Tibial artery (tissue), 4 donors: ENCODE measurements at regions not wholly inside any gene's neighbourhood (a gene's known extent, or its start where the extent isn't known, plus 50 kb on each side); places are given as distances from the start of the nearest gene placed in this dataset.
"Not testable (repeated sequence)": the region's sequence is repeated elsewhere in the genome, so short reads cannot be mapped to it uniquely, and the experiment has no call there.

Source experiments
- DNase-seq, 2 donors: peaks; one replicate each; pipeline ENCODE4 v3.0.0-alpha.2; 2019
- H3K27ac ChIP-seq, 2 donors: fragments of 200-600 bp; sonication (generic) in 1 of 2; 1 replicate in 1 of 2; 2 replicates in 1 of 2; pipeline ENCODE4 v1.5.1; 2018 to 2019; ENCODE audit warnings: mild to moderate bottlenecking in 1 of 2
- H3K27me3 ChIP-seq, 2 donors: fragments of 200-600 bp; sonication (generic) in 1 of 2; one replicate each; pipeline versions ENCODE4 v1.5.1 to v1.6.0; 2016 to 2019
- H3K36me3 ChIP-seq, 3 donors: fragments of 200-600 bp; sonication (generic) in 2 of 3; one replicate each; pipeline ENCODE4 v1.5.1; 2016 to 2019; ENCODE audit warnings: mild to moderate bottlenecking in 2 of 3
- H3K4me1 ChIP-seq, 4 donors: fragments of 200-600 bp; sonication (generic) in 2 of 4; 1 replicate in 3 of 4; 2 replicates in 1 of 4; pipeline ENCODE4 v1.5.1; 2016 to 2019
- H3K4me3 ChIP-seq, 2 donors: fragments of 200-600 bp; sonication (generic) in 1 of 2; 1 replicate in 1 of 2; 2 replicates in 1 of 2; pipeline ENCODE4 v1.5.1; 2018 to 2019; ENCODE audit warnings: mild to moderate bottlenecking in 2 of 2
- H3K9me3 ChIP-seq, 3 donors: fragments of 200-600 bp; sonication (generic) in 1 of 3; one replicate each; pipeline ENCODE4 v1.5.1; 2016 to 2019
- intact Hi-C: fragments of 100-400 bp; cut with DNase I; formaldehyde crosslinking; loops from one replicate; pipeline ENCODE4 v1.15.0; 2023; ENCODE audit warnings: low total_unique reads
- TF ChIP-seq, protein P1 (sequence below), 2 experiments: fragments of 200-600 bp in 1 of 2; fragments of 450-650 bp in 1 of 2; IDR thresholded peaks; one replicate each; pipeline ENCODE4 v1.5.1; 2017 to 2019; ENCODE audit warnings: antibody characterized with exemption in 2 of 2, mild to moderate bottlenecking in 1 of 2, moderate library complexity in 1 of 2

GRCh38 chr14:38605193-38606114 lies 349.6 kb upstream of the CLEC14A start:
- no peak for DNase-seq
- TF ChIP-seq, protein P1, sequence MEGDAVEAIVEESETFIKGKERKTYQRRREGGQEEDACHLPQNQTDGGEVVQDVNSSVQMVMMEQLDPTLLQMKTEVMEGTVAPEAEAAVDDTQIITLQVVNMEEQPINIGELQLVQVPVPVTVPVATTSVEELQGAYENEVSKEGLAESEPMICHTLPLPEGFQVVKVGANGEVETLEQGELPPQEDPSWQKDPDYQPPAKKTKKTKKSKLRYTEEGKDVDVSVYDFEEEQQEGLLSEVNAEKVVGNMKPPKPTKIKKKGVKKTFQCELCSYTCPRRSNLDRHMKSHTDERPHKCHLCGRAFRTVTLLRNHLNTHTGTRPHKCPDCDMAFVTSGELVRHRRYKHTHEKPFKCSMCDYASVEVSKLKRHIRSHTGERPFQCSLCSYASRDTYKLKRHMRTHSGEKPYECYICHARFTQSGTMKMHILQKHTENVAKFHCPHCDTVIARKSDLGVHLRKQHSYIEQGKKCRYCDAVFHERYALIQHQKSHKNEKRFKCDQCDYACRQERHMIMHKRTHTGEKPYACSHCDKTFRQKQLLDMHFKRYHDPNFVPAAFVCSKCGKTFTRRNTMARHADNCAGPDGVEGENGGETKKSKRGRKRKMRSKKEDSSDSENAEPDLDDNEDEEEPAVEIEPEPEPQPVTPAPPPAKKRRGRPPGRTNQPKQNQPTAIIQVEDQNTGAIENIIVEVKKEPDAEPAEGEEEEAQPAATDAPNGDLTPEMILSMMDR (IDR thresholded peaks at IDR 0.05) = no peak
- intact Hi-C loops = no loop called here
- no peak overlapping the region for H3K4me3 ChIP-seq
- H3K9me3 ChIP-seq = peaks cover 0 to 9% (median 0%) of the 10 kb centered on the region in 3 donors
- H3K27ac ChIP-seq = no peak overlapping the region
- H3K36me3 ChIP-seq = no peaks in the 10 kb centered on the region
- H3K4me1 ChIP-seq = no peaks in the 10 kb centered on the region
- no peaks in the 10 kb centered on the region for H3K27me3 ChIP-seq

- intact Hi-C loops, H3K27ac ChIP-seq, H3K36me3 ChIP-seq, H3K4me3 ChIP-seq, H3K4me1 ChIP-seq, H3K27me3 ChIP-seq, H3K9me3 ChIP-seq, DNase-seq: not testable (repeated sequence)
These were observed 344.7 kb upstream of the CLEC14A start for GRCh38 chr14:38600572-38600971.

DNA sequence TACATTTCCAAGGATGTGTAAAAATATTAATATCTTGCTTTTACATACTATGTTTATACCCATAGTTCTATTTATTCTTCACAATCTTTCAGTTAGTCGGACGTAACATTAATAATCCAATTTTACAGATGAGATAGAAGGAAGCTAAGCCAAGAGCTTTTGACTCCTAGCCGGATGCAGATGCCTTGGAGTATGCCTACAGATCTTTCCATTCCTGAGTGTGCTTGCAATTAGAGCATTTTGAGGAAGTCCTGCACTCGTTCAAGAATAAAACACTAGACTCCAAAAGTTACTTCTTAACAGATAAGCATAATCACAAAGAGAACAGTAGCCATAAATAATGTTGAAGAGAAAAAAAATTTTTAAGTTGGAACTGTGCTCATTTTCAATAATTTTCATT lies 337.6 kb upstream of the CLEC14A start:
- no peak overlapping the region for H3K4me3 ChIP-seq
- no peaks in the 10 kb centered on the region for H3K27me3 ChIP-seq
- H3K9me3 ChIP-seq = no peaks in the 10 kb centered on the region
- no peaks in the 10 kb centered on the region for H3K4me1 ChIP-seq
- TF ChIP-seq, protein P1 (IDR thresholded peaks at IDR 0.05) = no peak
- no peak for DNase-seq
- intact Hi-C loops = no loop called here
- H3K27ac ChIP-seq = no peak overlapping the region
- no peaks in the 10 kb centered on the region for H3K36me3 ChIP-seq

- H3K4me3 ChIP-seq = no peak overlapping the region
- H3K36me3 ChIP-seq = no peaks in the 10 kb centered on the region
- TF ChIP-seq, protein P1 (IDR thresholded peaks at IDR 0.05) = no peak
- peak overlapping the region in 1 of 2 donors; percentile 22 for H3K27ac ChIP-seq
- no peaks in the 10 kb centered on the region for H3K9me3 ChIP-seq
- no peaks in the 10 kb centered on the region for H3K27me3 ChIP-seq
- intact Hi-C loops = no loop called here
- no peaks in the 10 kb centered on the region for H3K4me1 ChIP-seq
- DNase-seq = no peak
These were observed 337.0 kb upstream of the CLEC14A start for GRCh38 chr14:38592764-38593442.

GRCh38 chr14:38589747-38590350 lies 334.0 kb upstream of the CLEC14A start:
- no peak overlapping the region for H3K27ac ChIP-seq
- H3K4me1 ChIP-seq = no peaks in the 10 kb centered on the region
- TF ChIP-seq, protein P1 (IDR thresholded peaks at IDR 0.05) = no peak
- intact Hi-C loops = no loop called here
- no peak for DNase-seq
- no peak overlapping the region for H3K4me3 ChIP-seq
- no peaks in the 10 kb centered on the region for H3K9me3 ChIP-seq
- no peaks in the 10 kb centered on the region for H3K36me3 ChIP-seq
- no peaks in the 10 kb centered on the region for H3K27me3 ChIP-seq

- no peak overlapping the region for H3K4me3 ChIP-seq
- DNase-seq = no peak
- TF ChIP-seq, protein P1 (IDR thresholded peaks at IDR 0.05) = no peak
- H3K4me1 ChIP-seq = no peaks in the 10 kb centered on the region
- H3K27ac ChIP-seq = no peak overlapping the region
- no peaks in the 10 kb centered on the region for H3K27me3 ChIP-seq
- H3K36me3 ChIP-seq = no peaks in the 10 kb centered on the region
- H3K9me3 ChIP-seq = no peaks in the 10 kb centered on the region
- intact Hi-C loops = no loop called here
These were observed 327.6 kb upstream of the CLEC14A start for GRCh38 chr14:38583471-38583870.
